ENCODE measurements at regions not wholly inside any gene's neighbourhood (a gene's known extent, or its start where the extent isn't known, plus 50 kb on each side); places are given as distances from the start of the nearest gene placed in this dataset.

- TF ChIP-seq CTCF (IDR thresholded peaks at IDR 0.05; ENCODE audit: low read depth, low read length) (no peak), EZH2phosphoT487 (IDR thresholded peaks at IDR 0.05; ENCODE audit: low read depth) (no peak)
These were observed 213.9 kb upstream of the SULF2 start for GRCh38 chr20:47999166-47999565.
